HG02870 (cell line): ENCODE measurements at regions not wholly inside any gene's neighbourhood (a gene's known extent, or its start where the extent isn't known, plus 50 kb on each side); places are given as distances from the start of the nearest gene placed in this dataset.

Source experiments
- ATAC-seq: cut with Tn5 transposase; IDR thresholded peaks from one replicate; pipeline ENCODE4 v1.9.1; 2021; ENCODE audit warnings: mild to moderate bottlenecking, moderate library complexity; ENCODE audit not compliant: unreplicated experiment

DNA sequence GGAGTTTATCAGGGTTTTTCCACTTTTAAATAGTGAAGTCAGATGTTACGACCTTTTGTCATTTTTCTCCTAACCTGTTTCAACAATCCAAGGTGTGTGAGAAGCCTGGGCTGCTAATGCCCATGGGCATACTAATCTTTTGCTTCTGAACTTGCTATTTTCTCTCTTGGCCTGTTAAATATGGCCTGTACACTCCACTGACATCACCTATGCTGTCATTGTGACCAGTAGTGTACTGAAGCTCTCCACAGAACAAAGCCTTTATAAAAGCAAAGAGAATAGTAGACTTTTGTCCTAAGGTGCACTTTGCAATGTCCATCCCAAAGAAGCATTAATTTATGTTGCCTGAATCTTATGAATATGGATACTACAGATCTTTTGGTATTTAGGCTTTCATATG lies 1490.5 kb downstream of the STIM2 start:
- no peak for ATAC-seq

- no peak for ATAC-seq
Observed at GRCh38 chr4:28351826-28352225, 1491.2 kb downstream of the STIM2 start.

GRCh38 chr4:28354880-28355656 lies 1494.4 kb downstream of the STIM2 start:
- ATAC-seq: no peak

DNA sequence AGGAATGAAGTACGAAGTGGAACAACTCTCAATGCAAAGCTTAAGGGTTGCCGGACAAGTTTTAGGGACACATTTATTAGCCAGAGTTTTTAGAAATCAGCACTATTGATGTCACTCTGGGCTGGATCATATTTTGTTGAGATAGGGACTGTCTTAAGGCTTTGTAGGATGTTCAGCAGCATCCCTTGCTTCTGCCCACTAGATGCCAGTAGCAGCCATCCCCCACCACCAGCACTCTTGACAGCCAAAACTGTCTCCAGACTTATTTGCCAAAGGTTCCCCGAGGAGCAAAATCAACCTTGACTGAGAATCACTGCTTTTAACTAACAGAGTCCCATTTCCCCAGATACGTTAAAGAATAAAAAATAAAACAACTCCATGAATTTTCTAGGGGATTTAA lies 1497.3 kb downstream of the STIM2 start:
- ATAC-seq: no peak

DNA sequence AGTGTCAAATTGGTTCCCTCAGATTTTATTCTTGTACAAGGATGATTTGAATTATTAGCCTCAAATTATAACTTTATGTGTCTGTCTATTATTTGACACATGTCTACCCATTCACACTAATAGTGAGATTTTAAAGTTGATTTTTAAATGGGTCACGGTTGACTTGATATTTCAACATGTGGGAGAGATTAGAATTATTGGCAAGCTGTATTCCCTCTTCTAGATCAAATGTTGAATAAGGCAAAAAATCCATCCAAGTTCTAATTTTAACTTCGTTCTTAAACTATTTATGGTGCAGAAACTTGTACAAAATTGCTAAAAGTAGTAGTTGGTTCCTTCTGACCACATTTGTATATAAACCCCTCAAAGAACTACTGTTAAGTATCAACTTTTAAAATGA lies 1498.0 kb downstream of the STIM2 start:
- ATAC-seq: no peak

DNA sequence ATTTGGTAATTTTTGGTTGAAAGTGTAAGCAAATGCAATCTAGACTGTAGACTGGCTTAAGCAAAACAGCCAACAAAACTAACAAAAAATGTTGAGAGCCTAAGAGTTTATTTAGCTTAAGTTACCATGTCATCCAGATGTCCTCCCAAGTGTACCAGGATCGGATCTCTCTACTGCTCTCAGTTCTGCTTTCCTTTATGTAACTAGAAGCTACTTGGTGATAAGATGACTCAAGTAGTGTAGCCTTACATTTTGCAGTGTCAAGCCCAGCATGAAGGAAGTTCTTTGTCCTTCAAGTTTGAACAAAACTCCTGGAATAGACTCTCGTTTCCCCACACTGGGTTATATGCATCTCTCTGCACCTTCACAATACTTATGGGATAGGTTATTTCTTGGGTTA lies 1500.0 kb downstream of the STIM2 start:
- ATAC-seq: no peak

- ATAC-seq: no peak
Observed at GRCh38 chr4:28362169-28362568, 1501.5 kb downstream of the STIM2 start.

GRCh38 chr4:28369499-28369898 lies 1508.9 kb downstream of the STIM2 start:
- no peak for ATAC-seq

DNA sequence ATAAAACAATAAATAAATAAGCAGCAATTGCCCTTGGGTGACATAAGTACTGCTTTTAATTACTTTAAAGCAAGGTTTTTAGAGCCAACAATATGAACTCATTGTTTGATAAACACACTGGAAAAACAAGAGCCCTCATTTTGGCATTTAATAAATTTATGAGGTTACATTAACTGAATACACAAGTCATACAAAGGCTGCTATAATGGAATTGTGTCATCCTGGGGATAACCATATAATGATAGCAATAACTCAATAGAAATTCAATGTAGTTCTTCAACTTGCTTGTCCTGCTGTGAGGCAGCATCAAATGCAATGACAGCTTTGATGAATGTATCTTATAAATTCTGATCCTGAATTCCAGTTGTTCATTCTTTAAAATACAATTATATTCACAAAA lies 1512.5 kb downstream of the STIM2 start:
- ATAC-seq: no peak

GRCh38 chr4:28373601-28374000 lies 1513.0 kb downstream of the STIM2 start:
- ATAC-seq: no peak

DNA sequence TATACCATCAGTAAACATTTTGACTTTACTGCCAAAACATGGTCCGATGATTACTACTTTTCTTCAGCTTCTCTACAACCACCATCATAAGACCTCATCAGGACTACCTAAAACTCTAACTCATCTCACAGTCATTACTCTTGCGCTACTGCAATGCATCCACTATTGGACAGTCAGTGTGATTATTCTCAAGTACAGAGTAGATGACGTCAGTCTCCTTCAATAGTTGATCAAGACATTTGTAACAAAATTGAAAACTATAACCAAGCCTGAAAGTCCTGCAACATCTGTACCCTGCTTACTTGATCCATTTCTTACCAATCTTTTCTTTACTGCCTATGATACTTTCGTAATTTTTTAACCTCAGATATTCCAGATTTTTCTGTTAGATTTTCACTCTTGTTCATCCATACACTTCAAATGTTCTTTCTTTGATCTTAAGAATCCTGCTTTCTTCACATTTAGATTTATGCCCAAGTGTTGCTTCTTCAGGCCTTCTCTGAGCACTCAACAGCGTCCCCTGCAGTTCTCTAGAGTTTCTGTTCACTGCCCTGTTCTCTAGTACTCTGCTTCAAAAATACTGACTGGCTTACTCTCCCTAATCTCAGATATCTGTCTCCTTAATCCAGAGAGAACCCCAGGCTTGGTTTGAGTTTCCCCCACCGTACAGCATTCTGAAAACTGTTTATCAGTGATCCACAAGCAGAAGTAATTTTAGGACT lies 1517.6 kb downstream of the STIM2 start:
- ATAC-seq: no peak

GRCh38 chr4:28385801-28386200 lies 1525.2 kb downstream of the STIM2 start:
- no peak for ATAC-seq

DNA sequence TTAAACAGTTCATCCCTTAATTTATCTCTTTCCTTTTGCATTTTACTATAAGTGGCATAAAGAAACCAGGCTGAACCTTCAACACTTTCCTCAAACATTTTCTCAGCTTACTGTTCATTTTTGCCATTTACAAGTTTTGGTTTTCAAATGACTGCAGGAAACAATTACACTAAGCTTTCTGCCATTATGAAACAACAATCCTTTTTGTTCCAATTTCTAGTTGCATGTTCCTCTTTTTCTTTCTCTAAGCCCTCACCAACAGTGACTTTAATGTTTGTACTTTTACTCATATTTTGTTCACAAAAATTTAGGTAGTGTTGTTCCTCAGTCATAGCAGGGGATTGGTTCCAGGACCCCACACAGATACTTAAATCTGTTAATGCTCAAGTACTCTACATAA lies 1526.1 kb downstream of the STIM2 start:
- ATAC-seq: no peak

DNA sequence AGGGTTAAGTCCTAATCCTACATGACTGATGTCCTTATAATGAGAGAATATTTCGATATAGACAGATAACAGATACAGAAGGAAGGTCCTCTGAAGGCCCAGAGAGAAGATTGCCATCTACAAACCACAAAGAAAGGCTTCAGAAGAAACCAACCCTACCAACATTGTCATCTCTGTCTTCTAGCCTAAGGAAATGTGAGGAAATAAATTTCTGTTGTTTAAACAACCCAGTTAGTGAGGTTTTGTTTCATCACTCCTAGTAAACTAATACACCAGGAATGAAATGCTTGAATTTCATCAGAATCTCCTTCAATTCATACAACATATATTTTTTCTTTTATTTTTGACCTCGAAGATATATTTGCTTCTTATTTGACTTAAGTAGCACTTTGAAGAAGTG lies 1527.8 kb downstream of the STIM2 start:
- no peak for ATAC-seq

- no peak for ATAC-seq
Observed at GRCh38 chr4:28391877-28392276, 1531.2 kb downstream of the STIM2 start.

GRCh38 chr4:28402751-28403150 lies 1542.1 kb downstream of the STIM2 start:
- ATAC-seq: no peak

DNA sequence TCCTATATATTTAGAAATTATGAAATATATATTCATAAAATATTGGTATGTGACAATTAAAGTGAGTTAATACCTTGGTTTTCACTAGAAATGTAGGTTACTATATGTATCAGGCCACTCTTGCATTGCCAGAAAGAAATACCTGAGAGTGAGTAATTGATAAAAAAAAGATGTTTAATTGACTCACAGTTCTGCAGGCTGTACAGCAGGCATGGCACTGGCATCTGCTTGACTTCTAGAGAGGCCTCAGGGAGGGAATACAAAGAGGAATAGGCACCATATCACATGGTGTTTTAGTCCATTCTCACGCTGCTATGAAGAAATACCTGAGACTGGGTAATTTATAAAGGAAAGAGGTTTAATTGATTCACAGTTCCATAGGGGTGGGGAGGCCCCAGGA lies 1560.6 kb downstream of the STIM2 start:
- no peak for ATAC-seq

GRCh38 chr4:28426251-28426650 lies 1565.6 kb downstream of the STIM2 start:
- ATAC-seq: no peak

DNA sequence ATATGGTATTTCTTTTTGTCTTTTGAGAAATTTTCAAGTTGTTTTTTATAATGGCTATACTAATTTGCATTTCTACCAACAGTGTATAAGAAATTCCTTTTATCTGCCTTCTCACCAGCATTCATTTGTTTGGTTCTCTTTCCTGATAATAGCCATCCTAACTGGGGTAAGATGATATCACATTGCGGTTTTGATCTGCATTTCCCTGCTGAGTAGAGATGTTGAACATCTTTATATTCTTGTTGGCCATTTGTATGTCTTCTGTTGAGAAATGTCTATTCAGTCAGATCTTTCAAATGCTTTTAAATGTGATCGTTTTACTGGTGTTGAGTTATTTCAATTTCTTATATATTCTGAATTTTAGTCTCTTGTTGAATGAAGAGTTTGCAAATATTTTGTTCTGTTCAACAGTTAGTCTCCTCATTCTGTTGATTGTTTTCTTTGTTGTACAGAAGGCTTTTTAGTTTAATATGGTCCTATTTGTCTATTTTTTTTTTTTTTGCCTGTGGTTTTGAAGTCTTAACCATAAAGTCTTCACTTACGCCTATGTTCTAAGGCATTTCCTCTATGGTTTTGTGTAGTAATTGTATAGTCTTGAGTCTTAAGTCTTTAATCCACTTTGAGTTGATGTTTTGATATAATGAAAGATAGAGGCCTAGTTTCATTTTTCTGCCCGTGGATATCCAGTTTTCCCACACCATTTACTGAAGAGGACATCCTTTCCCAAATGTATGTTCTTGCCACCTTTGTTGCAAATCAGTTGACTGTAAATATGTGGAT lies 1566.9 kb downstream of the STIM2 start:
- ATAC-seq: no peak

- no peak for ATAC-seq
Observed at GRCh38 chr4:28432348-28433025, 1571.8 kb downstream of the STIM2 start.

DNA sequence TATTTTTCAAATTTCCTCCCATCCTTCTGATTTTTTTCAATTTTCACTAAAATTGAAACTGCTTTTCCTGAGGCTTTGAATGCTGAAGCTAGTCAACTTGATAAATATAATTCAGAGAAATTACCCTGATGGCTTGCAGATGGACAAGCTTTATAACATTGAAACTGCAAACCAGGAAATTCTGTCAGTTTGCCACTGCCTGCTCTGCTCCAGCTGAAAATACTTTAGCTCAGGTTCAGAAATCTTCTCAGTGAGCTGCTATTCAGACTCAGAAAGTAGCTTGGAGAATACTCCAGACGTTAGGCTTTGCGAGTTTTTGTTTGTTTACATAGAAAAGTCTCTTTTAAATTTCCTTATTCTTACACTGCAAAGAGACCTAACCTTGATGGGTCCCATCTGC lies 1574.7 kb downstream of the STIM2 start:
- ATAC-seq: no peak
